ENCODE measurements at regions not wholly inside any gene's neighbourhood (a gene's known extent, or its start where the extent isn't known, plus 50 kb on each side); places are given as distances from the start of the nearest gene placed in this dataset.

DNA sequence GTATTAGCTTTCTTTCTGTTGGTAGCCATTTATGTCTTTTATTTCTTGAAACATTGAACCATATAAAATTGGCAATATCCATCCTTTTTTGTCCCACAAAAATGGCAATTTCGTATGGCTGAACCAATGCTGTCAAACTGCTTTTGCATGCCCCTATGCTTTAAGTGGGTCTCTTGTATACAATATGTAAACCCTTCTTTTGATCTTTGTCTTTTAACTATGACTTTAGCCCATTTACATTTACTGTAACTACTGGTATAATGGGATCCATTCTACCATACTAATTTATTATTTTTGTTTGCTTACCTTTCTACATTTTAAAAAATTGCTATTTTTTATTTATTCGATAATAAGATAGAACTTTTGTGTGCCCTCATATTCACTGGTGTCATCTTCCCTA, 93.4 kb downstream of the TENT4A start:
- DNase-seq = no peak

- no peak for DNase-seq
Observed at GRCh38 chr5:6808462-6808861, 95.2 kb downstream of the TENT4A start.

GRCh38 chr5:6810641-6811405, 97.6 kb downstream of the TENT4A start:
- DNase-seq = no peak

DNA sequence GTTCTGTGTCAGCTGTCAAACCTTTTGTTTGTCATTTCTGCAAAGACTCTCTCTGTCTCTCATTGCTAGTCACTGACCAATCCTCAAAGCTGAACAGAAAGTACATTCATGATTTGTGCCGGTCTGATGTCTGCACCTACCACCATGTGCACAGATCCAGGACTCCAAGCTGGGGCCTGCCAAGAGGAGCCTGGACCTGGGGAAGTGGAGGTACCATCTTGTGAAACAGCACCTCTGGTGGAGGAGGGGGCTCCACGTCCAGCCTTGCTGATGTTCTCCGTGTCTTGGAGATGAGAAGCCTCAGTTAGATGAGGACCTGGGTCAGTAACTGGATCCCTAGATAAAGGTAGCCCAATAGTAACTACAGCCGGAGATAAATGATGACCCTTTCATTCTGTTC, 98.9 kb downstream of the TENT4A start:
- no peak for DNase-seq

GRCh38 chr5:6812800-6813731, 99.8 kb downstream of the TENT4A start:
- DNase-seq = no peak

GRCh38 chr5:6814816-6815215, 101.6 kb downstream of the TENT4A start:
- no peak for DNase-seq

- DNase-seq = no peak
Observed at GRCh38 chr5:6818594-6819511, 105.6 kb downstream of the TENT4A start.

- DNase-seq = no peak
Observed at GRCh38 chr5:6819521-6819920, 106.3 kb downstream of the TENT4A start.

DNA sequence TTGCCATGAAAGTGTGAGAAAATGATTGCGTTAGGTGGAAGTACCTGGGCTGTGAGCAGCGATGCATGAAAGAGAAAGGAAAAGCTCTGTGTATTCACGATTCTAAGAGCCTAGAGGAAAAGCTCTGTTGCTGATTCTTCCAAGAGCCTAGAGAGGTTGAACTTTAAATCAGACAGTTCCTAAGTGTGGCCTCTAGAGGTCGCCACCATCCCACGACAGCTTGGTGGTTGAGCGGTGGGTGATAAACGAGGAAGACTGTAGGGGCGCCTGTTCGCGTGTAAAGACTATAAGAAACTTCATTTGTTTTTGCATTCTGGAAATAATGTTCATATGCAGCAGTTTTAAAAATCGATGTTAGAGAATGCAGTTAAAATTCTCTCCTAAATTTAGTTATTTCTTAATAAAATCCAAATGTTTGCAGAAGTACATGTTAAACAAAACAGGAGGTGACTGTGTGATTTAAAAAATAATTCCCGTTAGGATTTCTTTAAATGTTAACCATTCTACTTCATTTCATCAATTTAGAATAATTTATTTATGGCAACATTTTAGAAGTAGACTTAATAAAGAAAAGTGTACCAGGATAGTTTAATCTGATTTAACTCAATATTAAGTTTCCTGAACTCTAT, 107.7 kb downstream of the TENT4A start:
- no peak for DNase-seq

- DNase-seq = no peak
Observed at GRCh38 chr5:6822068-6822467, 108.8 kb downstream of the TENT4A start.

DNA sequence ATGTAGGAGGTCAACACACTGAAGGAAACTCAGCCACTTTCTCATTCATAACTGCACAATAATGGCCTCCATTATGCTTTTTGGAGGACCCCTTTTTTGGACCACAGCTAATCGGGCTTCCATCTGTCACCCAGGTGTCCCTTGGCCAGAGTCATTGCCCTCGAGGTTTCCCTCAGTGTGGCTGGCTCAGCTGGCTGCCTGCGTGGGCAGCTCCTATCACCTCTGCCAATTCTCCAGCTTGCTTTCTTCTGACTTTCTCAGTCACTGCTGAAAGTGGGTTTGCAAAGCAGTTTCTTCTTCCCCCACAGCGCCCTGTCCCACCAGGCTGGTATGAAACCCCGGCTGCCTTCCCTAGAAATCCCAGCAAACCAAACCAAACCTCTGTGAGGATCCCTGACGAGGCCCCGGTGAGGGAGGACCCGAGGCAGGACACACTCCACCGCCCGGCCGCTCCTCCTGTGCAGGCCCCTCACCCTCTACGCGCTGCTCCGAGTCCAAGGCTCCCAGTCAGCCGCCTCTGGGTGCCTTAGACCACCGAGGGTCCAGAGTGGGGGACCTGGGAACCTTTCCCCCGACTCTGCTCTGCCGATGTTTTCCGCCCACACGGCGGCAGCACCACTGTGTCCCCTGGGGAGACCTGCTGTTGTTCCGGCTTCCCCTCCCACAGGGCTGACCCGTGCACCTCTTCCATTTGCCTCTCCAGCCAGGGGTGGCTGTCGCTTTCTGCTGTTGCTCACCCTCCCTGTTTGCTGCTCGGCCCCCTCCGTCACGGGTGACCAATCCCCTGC, 109.5 kb downstream of the TENT4A start:
- DNase-seq = no peak

DNA sequence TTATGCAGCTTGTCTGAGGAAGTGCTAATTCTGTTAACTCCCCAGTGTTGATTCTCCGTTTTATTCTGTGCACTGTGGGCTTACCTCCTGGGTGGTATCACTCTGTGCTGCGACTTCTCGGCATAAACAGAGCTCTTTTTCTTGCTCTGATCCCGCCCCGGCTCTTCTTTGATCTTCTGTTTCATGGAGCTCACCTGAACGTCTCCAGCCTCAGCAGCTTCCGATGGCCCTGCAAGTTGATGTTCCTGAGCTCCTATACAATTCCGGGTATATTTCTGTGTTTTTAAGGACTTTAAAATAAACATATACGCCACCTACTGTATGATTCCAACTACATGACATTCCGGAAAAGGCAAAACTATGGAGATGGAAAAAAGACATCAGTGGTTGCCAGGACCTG, 110.8 kb downstream of the TENT4A start:
- no peak for DNase-seq

GRCh38 chr5:6825678-6826244, 112.5 kb downstream of the TENT4A start:
- DNase-seq = no peak

- DNase-seq = no peak
Observed at GRCh38 chr5:6826756-6827155, 113.5 kb downstream of the TENT4A start.

DNA sequence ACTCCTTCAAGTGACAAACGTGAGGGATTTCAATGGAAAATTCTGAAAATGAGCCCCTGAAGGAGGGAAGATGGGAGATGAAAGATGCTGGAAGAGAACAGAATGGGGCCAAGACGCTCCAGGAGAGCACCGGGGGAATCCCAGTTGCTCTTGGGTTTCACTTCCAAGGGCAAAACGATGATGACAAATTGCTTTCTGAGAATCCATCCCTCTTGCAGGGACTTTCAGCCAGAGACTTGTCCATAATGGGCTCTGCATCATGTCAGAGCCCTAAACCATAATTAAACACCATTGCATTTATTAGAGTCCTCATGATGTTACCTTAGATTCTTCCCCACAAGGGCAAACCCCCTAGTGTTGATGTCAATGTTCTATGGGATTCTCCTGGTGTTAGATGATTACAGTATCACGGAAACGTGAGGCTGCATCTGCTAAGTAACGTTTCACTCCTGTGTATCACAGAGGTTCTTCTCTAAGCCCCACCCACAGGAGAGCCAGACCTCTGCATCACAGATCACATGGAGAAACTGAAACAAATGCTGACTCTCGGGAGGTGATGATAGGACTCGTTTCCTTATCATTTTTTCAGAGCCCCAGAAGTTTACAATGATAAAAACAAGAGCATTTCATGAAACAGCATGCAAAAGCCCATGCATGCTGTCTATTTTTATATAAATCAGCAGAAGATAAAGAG, 114.4 kb downstream of the TENT4A start:
- no peak for DNase-seq

- DNase-seq = no peak
Observed at GRCh38 chr5:6829150-6829784, 116.0 kb downstream of the TENT4A start.

GRCh38 chr5:6830643-6831239, 117.5 kb downstream of the TENT4A start:
- DNase-seq = no peak

DNA sequence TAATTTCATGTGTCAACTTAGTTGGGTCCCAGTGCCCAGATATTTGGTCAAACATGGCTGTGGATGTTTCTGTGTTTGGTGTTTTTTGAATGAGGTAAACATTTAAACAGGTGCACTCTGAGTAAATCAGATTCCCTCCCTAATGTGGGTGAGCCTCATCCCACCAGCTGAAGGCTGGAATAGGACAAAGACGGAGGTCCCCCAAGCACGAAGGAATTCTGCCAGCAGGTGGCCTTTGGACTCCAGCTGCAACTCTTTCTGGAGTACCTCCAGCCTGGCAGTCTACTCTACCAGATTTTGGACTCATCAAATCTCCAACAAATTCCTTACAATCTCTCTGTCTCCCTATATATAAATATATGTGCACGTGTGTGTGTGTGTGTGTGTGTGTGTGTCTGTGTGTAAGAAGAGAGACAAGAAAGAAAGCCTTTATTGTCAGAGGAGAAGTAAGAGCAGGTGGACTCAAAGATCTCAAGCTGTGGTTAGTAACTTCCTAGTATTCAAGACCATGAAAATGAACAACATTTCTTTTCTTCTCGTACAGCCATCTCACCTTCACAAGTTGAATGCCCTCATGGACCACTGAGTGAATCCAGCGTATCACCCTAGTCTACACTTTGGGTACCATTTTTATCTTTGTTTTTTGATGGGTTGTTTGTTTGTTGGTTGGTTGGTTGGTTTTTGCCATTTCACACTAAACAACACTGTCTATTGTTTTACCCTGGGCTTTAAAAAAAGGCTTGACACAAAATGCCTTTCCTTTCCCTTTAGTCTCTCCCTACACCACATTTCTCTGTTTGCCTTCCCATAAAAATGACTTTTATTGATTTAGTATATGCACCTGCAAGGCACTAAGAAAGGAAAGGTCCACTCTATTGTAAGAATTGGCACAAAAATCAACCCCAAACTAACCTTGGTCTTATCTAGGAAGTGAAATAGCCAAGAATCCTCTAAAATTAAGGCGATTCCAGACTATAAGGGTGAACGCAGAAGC, 118.7 kb downstream of the TENT4A start:
- DNase-seq = no peak
